ENCODE measurements at regions not wholly inside any gene's neighbourhood (a gene's known extent, or its start where the extent isn't known, plus 50 kb on each side); places are given as distances from the start of the nearest gene placed in this dataset.

- no peak for DNase-seq (ENCODE audit: extremely low read depth, low read depth)
- no peak for TF ChIP-seq CTCF (IDR thresholded peaks at IDR 0.05; ENCODE audit: low read depth, low read length)
Observed at GRCh38 chr21:35770101-35770945, 290.0 kb downstream of the SETD4 start.

- no peak for DNase-seq (ENCODE audit: extremely low read depth, low read depth)
- TF ChIP-seq CTCF (IDR thresholded peaks at IDR 0.05; ENCODE audit: low read depth, low read length), result no peak
Observed at GRCh38 chr21:35768187-35768586, 292.1 kb downstream of the SETD4 start.

GRCh38 chr21:35764586-35764985 is 295.7 kb downstream of the SETD4 start:
- no peak for TF ChIP-seq CTCF (IDR thresholded peaks at IDR 0.05; ENCODE audit: low read depth, low read length)
- no peak for DNase-seq (ENCODE audit: extremely low read depth, low read depth)

- TF ChIP-seq CTCF (IDR thresholded peaks at IDR 0.05; ENCODE audit: low read depth, low read length), result no peak
- DNase-seq (ENCODE audit: extremely low read depth, low read depth), result no peak
Observed at GRCh38 chr21:35764077-35764476, 296.2 kb downstream of the SETD4 start.

- DNase-seq (ENCODE audit: extremely low read depth, low read depth), result no peak
- TF ChIP-seq CTCF (IDR thresholded peaks at IDR 0.05; ENCODE audit: low read depth, low read length), result no peak
Observed at GRCh38 chr21:35754583-35754982, 305.7 kb downstream of the SETD4 start.

- DNase-seq (ENCODE audit: extremely low read depth, low read depth), result no peak
- no peak for TF ChIP-seq CTCF (IDR thresholded peaks at IDR 0.05; ENCODE audit: low read depth, low read length)
Observed at GRCh38 chr21:35753308-35753707, 307.0 kb downstream of the SETD4 start.

- DNase-seq (ENCODE audit: extremely low read depth, low read depth), result no peak
- no peak for TF ChIP-seq CTCF (IDR thresholded peaks at IDR 0.05; ENCODE audit: low read depth, low read length)
Observed at GRCh38 chr21:35751171-35751570, 309.2 kb downstream of the SETD4 start.

All from AG09319 (cell line).